GM18870 (cell line): ENCODE measurements at regions not wholly inside any gene's neighbourhood (a gene's known extent, or its start where the extent isn't known, plus 50 kb on each side); places are given as distances from the start of the nearest gene placed in this dataset.

Experiments
- ATAC-seq: cut with Tn5 transposase; IDR thresholded peaks from one replicate; pipeline ENCODE4 v1.9.1; 2021; ENCODE audit warnings: moderate library complexity; ENCODE audit not compliant: unreplicated experiment

DNA sequence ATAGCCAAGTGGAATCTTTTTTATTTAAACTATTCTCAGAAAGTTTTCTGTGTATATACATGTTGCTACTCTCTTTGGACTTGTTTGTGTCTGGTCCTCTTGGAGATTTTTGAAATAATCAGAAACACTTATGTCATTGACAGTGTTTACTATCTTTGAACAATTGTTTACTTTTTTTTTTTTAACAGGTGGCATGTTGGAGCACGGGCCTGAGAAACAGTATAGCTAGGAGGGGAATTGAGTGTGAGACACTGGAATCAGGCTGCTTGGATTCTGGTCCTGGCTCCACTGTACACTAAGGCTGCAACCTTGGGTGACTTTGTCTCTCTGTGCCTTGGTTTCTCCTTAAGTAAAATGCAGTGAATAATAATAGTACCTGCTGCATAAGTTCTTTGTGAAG lies 279.6 kb downstream of the PRL start:
- no peak for ATAC-seq

- no peak for ATAC-seq
Observed at GRCh38 chr6:22017766-22018165, 279.1 kb downstream of the PRL start.

DNA sequence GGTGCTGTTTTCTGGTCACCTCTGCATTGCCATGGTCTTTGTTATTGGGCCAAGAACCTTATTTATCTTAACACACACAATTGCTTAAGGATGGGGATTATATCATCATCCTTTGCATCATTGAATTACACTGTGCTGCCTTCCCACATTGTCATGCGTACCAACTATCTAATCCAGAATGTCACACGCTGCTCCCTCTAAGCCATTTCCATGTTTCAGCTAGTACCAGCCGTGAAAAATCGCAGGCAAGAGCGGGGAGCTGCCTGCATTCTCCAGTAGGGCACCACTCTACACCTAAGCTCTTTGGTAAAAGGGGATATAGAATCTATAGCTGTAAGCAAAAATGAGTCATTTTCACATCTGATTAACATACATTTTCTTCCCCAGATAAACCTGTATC lies 277.0 kb downstream of the PRL start:
- no peak for ATAC-seq

DNA sequence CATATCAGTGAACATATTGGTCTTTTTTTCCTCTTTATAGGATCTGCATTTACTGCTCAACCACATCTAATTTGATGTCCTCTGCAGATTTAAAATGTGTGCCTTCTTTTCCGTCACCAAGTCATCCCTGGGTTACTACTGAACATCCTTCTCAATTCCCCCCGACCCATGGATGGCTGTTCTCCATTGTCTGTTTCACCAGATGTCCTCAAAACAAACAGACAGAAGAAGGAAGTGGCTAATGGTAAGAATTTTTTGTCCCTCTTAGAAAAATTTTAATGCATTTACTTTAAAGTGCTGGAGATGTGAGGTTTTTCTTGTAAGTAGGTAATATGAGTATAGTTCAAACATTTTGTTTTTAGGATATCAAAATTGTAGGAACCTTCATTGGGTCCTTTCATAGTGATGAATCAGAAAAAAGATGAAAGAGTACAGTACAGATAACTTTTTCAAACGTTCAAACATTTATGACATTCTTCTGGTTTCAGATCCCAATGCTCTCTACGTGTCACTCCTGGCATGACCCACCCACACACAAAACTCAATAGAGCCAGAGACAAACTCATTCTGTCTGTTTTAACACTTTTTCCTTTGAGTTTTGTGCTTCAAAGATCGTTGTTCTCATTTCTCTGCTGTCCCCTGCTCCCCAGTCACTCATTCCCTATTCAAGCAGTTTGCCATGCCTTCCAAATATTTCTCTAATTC lies 276.4 kb downstream of the PRL start:
- ATAC-seq = no peak

GRCh38 chr6:22021966-22022365 lies 274.9 kb downstream of the PRL start:
- no peak for ATAC-seq

DNA sequence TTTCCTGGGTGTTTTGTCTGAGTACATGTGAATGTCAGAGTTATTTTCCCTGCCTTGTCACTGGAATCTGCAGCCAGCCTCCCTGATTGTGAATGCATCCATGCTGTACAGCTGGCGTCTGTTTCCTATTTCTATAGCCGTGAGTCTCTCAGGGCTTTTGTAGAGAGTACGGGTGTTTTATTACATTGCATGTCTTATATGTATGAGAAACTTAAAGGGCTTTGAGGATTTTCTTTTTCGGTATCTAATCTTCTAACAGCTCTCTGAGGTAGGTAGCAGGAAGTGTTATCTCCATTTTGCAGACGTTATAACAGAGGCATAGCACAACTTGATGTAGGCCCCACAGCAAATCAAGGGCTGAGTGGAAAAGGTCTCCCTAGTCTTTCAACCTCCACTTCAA lies 272.9 kb downstream of the PRL start:
- ATAC-seq = no peak

DNA sequence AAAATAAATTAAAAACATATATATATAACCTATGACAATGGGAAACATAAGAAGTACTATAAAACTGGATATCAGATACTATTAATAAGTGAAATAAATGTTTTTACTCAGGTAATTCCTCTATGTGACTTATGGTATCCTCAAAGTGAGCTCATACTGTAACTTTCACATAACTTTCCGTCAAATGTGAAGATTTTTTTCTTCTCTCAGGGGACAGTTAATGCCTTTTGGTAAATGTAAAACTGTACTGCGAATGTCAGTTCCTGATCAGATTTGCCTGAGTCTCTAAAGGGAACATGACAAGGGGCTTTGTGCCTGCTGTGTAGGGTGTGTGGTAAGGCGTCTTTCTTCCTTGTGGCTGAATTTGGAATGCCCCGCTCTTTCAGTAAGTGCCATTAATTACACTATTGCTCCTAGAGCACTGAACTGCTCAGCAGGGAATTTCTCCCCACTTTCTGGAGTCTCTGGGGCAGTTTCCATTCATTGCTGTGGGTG lies 271.8 kb downstream of the PRL start:
- ATAC-seq = peak; percentile 31

DNA sequence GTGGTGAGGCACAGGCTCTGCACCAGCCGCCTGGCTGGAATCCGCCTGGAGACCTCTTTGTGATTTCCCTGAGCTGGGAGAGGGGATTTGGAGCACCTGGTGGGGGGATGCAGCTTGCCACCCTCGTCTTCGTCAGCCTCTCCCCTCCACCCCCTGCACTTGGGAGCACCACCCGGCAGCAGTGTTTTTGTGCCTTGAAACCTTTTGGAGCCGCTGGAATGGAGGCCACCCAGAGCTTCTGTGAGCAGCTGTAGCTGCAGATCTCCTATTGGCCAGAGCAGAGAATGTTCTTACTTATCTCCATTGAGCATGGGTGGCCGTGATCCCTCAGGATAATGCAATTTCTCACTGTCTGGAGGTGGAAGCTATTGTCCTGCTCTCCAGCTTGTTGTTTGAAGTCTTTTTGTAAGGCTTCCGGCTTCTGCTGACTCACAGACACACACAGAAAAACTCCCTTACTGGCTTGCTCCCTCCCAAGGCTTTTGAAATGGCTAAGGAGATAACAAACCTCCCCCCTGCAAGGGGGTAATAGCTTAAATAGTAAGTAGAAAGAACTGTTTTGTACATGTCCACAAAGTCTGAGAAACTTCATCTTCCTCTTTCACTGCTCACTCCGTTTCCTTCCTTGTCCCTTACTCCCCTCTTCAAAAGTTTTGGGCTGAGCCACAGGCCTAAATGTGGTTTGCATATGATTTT lies 271.2 kb downstream of the PRL start:
- peak; percentile 73 for ATAC-seq

- peak; percentile 4 for ATAC-seq
Observed at GRCh38 chr6:22026164-22026678, 270.6 kb downstream of the PRL start.

DNA sequence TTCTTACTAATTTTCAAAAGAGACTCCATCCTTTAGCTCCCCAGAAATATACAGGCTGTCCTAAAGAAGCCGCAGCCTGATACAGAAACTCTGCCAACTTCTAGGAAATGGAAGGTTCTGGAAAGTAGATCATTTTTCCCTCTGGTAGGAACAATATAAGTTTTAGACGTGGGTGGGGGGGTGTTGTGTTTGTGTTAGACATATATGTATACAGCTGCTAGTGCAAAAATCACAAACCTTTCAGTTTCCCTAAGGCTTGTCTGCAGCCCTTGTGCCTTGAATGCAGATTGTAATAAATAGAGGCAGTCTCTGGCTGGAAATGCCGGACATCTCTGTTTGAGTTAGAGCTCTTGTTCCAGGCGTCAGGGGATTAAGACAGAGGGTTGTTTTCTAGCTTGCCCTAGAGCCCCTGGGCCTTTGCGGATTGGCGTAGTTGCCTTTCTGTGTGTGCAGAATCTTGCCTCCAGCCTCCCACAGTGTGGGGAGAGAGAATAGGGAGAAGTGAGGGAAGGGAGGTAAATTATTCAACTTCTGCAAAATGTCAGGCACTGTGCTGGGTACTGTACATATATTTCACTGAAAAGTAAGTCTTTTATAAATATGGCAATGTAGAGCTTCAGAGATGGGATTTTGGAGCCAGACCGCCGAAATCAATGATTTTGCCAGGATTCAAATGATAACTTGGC lies 269.7 kb downstream of the PRL start:
- ATAC-seq = no peak

- ATAC-seq = no peak
Observed at GRCh38 chr6:22028403-22029090, 268.3 kb downstream of the PRL start.

DNA sequence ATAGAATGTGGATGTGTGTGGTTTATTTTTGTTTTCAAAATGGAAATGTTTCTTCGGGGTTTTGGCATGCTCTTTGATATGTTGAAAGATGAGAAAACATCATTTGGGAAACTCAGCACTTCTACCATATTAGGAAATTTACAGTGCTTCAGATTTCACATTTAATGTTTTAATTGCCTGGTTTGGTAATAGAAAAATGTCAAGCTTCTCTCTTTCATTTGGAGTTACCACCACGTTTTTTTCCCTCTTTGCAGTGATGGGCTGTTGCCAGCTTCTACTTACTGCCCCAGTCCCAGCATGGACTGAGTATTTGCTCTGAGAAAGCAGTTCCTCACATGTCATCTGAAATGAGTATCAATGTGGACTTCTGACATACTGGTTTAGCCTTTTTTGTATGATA lies 267.7 kb downstream of the PRL start:
- no peak for ATAC-seq

GRCh38 chr6:22030730-22031619 lies 265.9 kb downstream of the PRL start:
- no peak for ATAC-seq

DNA sequence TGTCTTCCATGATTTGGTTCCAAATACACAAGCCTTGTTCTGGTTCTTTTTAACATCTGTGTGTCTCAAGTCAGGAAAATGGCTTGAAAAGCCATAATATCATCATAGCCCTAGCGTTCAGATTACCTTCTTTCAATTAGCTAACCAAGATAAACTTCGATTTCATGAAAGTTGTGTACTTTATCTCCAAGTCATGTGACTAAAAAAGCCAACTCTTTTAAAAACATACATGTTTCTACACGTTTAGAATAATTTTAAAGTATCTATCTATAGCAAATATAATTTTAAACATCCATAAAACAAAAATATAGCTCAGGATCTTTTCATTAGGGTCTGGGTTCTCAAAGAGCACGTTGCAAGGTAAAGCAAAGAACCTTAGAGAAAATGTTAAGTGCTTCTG lies 261.1 kb downstream of the PRL start:
- no peak for ATAC-seq

DNA sequence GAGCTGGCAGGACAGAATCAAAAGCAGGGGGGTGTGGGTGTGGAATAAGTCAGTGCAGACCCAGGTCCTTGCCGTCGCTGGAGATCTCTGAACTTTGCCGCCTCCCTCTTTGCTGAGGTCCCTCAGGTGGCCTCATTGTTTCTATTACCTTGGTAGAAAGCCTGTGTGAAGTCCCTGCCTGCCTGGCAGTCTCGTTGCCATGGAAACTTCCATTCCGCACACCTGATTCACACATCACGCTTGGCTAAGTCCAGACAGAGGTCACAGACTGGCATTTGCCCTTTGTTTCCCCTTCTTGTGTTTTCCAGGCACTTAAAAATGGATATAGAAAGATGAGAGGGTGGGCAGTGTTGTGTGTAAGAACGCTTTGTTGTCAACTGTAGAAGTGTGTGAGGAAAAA lies 260.6 kb downstream of the PRL start:
- ATAC-seq = peak; percentile 58

- ATAC-seq = no peak
Observed at GRCh38 chr6:22036699-22037098, 260.1 kb downstream of the PRL start.

DNA sequence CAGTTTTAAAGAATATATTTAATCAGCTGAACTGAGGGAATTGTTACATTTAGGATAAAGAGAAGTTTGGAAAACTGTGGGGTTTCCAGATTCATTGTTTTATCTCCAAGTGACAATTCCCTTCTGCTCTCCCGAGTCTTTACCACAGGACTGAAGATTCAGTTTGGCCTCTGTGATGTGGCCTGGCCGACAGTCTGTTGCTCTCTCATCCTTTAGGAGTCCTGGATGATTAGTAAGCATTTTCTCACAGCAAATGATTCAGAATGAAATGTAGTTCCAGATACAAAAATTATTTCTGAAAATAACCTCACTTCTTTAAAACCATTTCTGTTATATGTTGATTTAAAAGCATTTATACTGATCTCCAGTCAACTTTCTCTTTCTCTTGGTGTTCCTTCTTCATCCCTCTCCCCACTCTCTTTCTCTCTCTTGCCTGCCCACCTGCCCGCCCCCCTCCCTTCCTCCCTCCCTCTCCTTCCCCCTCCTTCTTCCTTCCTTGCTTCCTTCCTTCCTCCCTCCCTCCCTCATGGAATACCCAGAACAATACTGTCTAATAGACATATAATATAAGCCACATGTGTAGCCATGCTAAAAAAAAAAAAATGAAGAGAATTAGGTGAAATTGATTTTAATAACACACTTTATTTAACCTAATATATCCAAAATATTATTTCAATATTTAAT lies 254.9 kb downstream of the PRL start:
- no peak for ATAC-seq

DNA sequence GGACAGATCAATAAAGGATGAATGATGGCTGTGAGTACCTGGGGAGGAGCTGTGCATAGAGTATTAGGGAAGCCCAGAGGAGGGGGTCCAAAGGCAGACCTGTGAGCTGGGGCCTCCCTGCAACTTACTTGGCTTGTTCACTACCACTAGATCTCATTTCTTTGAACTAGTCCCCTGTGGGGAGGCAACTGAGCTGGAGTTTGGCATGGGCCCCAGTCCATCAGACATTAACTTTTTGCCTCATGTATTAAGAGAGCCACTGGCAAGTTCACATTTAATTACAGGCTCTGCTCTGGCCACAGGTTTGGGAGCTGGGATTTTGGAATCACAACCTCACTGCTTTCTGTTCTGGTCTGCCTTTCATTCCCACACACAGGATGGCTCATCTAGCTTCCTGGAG lies 254.1 kb downstream of the PRL start:
- no peak for ATAC-seq

DNA sequence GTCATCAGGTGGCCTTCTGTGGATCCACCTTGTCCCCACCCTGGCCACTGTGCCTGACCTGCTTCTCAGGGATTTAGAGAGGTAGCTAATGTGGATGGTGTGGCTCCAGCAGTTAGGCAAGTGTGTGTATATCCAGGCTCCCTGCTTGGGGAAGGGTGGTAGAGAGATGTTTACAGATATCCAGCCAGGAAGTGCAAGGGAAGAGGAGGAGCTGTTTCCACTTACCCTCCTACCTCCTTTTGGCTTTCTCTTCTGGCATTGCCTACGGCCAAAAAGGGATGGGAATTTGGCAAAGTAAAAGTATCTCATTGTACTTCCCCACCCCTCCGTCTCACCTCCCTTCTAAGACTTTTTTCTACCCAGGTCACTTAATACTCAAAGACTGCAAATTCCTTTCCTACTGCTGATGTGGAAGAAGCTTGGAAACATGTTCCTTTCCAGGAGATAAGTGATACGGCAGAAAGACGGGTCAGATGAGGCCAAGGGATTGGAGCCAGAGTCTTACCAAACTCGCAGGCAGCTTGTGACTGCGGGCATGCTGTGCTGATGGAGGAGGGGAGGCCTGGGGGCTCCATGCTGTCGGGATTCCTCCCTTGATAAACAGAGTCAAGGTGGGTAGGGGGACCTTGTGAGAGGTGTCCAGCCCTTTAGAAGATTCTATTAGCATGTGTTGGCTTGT lies 253.4 kb downstream of the PRL start:
- ATAC-seq = no peak
